ENCODE measurements at regions not wholly inside any gene's neighbourhood (a gene's known extent, or its start where the extent isn't known, plus 50 kb on each side); places are given as distances from the start of the nearest gene placed in this dataset.
"Not testable (repeated sequence)": the region's sequence is repeated elsewhere in the genome, so short reads cannot be mapped to it uniquely, and the experiment has no call there.

GRCh38 chr11:96744697-96745096 is 354.9 kb downstream of the JRKL start:
- intact Hi-C loops (cut with DNase I): no loop called here
- ATAC-seq: no peak
- DNase-seq (ENCODE audit: missing footprints): no peak

- ATAC-seq (no peak), DNase-seq (ENCODE audit: missing footprints) (no peak)
- intact Hi-C loops (cut with DNase I): no loop called here
Measured at GRCh38 chr11:96748639-96749370, 359.0 kb downstream of the JRKL start.

GRCh38 chr11:96751807-96752206 is 362.0 kb downstream of the JRKL start:
- ATAC-seq; intact Hi-C loops (cut with DNase I); DNase-seq (ENCODE audit: missing footprints): not testable (repeated sequence)

GRCh38 chr11:96752221-96752620 is 362.4 kb downstream of the JRKL start:
- intact Hi-C loops (cut with DNase I): no loop called here
- no peak for ATAC-seq
- DNase-seq (ENCODE audit: missing footprints): no peak

- ATAC-seq: no peak
- DNase-seq (ENCODE audit: missing footprints): no peak
Measured at GRCh38 chr11:96753997-96754396, 364.2 kb downstream of the JRKL start.

GRCh38 chr11:96755209-96755608 is 365.4 kb downstream of the JRKL start:
- intact Hi-C loops (cut with DNase I): no loop called here
- no peak for ATAC-seq
- DNase-seq (ENCODE audit: missing footprints): no peak

More at GRCh38 chr11:96753997-96754396, 364.2 kb downstream of the JRKL start:
- intact Hi-C loops (cut with DNase I): no loop called here

- DNase-seq (ENCODE audit: missing footprints) (no peak), ATAC-seq (no peak)
- intact Hi-C loops (cut with DNase I): no loop called here
Measured at GRCh38 chr11:96755752-96756151, 365.9 kb downstream of the JRKL start.

GRCh38 chr11:96758957-96759356 is 369.1 kb downstream of the JRKL start:
- no peak for DNase-seq (ENCODE audit: missing footprints)
- intact Hi-C loops (cut with DNase I): no loop called here
- ATAC-seq: no peak

GRCh38 chr11:96760306-96760705 is 370.5 kb downstream of the JRKL start:
- intact Hi-C loops (cut with DNase I): no loop called here
- no peak for ATAC-seq
- no peak for DNase-seq (ENCODE audit: missing footprints)

GRCh38 chr11:96760815-96761214 is 371.0 kb downstream of the JRKL start:
- intact Hi-C loops (cut with DNase I): no loop called here
- DNase-seq (ENCODE audit: missing footprints): no peak
- ATAC-seq: no peak

GRCh38 chr11:96761451-96761850 is 371.6 kb downstream of the JRKL start:
- intact Hi-C loops (cut with DNase I): no loop called here
- DNase-seq (ENCODE audit: missing footprints): no peak
- no peak for ATAC-seq

- intact Hi-C loops (cut with DNase I): no loop called here
- DNase-seq (ENCODE audit: missing footprints) (no peak), ATAC-seq (no peak)
Measured at GRCh38 chr11:96763244-96763643, 373.4 kb downstream of the JRKL start.

- intact Hi-C loops (cut with DNase I): no loop called here
- ATAC-seq (no peak), DNase-seq (ENCODE audit: missing footprints) (no peak)
Measured at GRCh38 chr11:96778272-96778671, 388.5 kb downstream of the JRKL start.

GRCh38 chr11:96779030-96779429 is 389.2 kb downstream of the JRKL start:
- intact Hi-C loops (cut with DNase I): no loop called here
- DNase-seq (ENCODE audit: missing footprints): no peak
- no peak for ATAC-seq

GRCh38 chr11:96781082-96781481 is 391.3 kb downstream of the JRKL start:
- DNase-seq (ENCODE audit: missing footprints) (no peak), ATAC-seq (no peak)
- intact Hi-C loops (cut with DNase I): no loop called here

GRCh38 chr11:96782632-96783031 is 392.8 kb downstream of the JRKL start:
- intact Hi-C loops (cut with DNase I): no loop called here
- ATAC-seq (no peak), DNase-seq (ENCODE audit: missing footprints) (no peak)

- intact Hi-C loops (cut with DNase I): no loop called here
- no peak for ATAC-seq
Measured at GRCh38 chr11:96783311-96783710, 393.5 kb downstream of the JRKL start.

GRCh38 chr11:96785073-96785472 is 395.3 kb downstream of the JRKL start:
- no peak for DNase-seq (ENCODE audit: missing footprints)
- ATAC-seq: no peak
- intact Hi-C loops (cut with DNase I): no loop called here

More at GRCh38 chr11:96783311-96783710, 393.5 kb downstream of the JRKL start:
- DNase-seq (ENCODE audit: missing footprints): no peak

- intact Hi-C loops (cut with DNase I): no loop called here
- ATAC-seq (no peak), DNase-seq (ENCODE audit: missing footprints) (no peak)
Measured at GRCh38 chr11:96794152-96794551, 404.3 kb downstream of the JRKL start.

- intact Hi-C loops (cut with DNase I): no loop called here
- DNase-seq (ENCODE audit: missing footprints): no peak
- ATAC-seq: peak; percentile 60
Measured at GRCh38 chr11:96798445-96798844, 408.6 kb downstream of the JRKL start.

- DNase-seq (ENCODE audit: missing footprints): no peak
- intact Hi-C loops (cut with DNase I): no loop called here
- no peak for ATAC-seq
Measured at GRCh38 chr11:96815236-96815635, 425.4 kb downstream of the JRKL start.

All from Right ventricle myocardium inferior (tissue), 1 donor.